Tibial nerve (tissue), 4 donors: ENCODE measurements at regions not wholly inside any gene's neighbourhood (a gene's known extent, or its start where the extent isn't known, plus 50 kb on each side); places are given as distances from the start of the nearest gene placed in this dataset.

Source experiments
- DNase-seq, 2 donors: peaks; one replicate each; pipeline ENCODE4 v3.0.0-alpha.2; 2019; ENCODE audit warnings: low spot score in 2 of 2
- H3K27ac ChIP-seq, 4 donors: fragments of 200-600 bp; sonication (generic) in 3 of 4; one replicate each; pipeline ENCODE4 v1.5.1; 2017 to 2019; ENCODE audit warnings: mild to moderate bottlenecking in 1 of 4
- H3K27me3 ChIP-seq, 2 donors: fragments of 200-600 bp; sonication (generic) in 1 of 2; one replicate each; pipeline versions ENCODE4 v1.5.1 to v1.6.0; 2017 to 2019
- H3K36me3 ChIP-seq, 3 donors: fragments of 200-600 bp; sonication (generic); one replicate each; pipeline ENCODE4 v1.5.1; 2018 to 2019
- H3K4me1 ChIP-seq, 4 donors: fragments of 200-600 bp; sonication (generic) in 3 of 4; one replicate each; pipeline ENCODE4 v1.5.1; 2017 to 2019
- H3K4me3 ChIP-seq, 4 donors: fragments of 200-600 bp; sonication (generic) in 3 of 4; one replicate each; pipeline ENCODE4 v1.5.1; 2017 to 2019; ENCODE audit warnings: mild to moderate bottlenecking in 1 of 4, moderate library complexity in 1 of 4
- H3K9me3 ChIP-seq, 4 donors: fragments of 200-600 bp; sonication (generic) in 3 of 4; one replicate each; pipeline ENCODE4 v1.5.1; 2017 to 2019
- EP300 ChIP-seq, 2 donors: sonication (generic); formaldehyde crosslinking; IDR thresholded peaks; one replicate each; pipeline ENCODE4 v1.6.1; 2017; ENCODE audit warnings: antibody characterized with exemption in 2 of 2, mild to moderate bottlenecking in 1 of 2
- POLR2A ChIP-seq, 2 donors: fragments of 450-650 bp; IDR thresholded peaks; one replicate each; pipeline ENCODE4 v1.6.1; 2017; ENCODE audit warnings: antibody characterized with exemption in 2 of 2, mild to moderate bottlenecking in 2 of 2, moderate library complexity in 2 of 2
- WGBS, 2 donors: methylation state at CpG; one replicate each; pipeline ENCODE4 v1.1.5; 2018; 5-methylcytosine and 5-hydroxymethylcytosine counted together
- TF ChIP-seq, protein P1 (sequence below), 5 experiments: fragments of 200-600 bp in 3 of 5; fragments of 450-650 bp in 2 of 5; sonication (generic) in 3 of 5; IDR thresholded peaks; one replicate each; pipeline ENCODE4 v1.5.1; 2016 to 2019; ENCODE audit warnings: antibody characterized with exemption in 5 of 5, mild to moderate bottlenecking in 3 of 5, moderate library complexity in 2 of 5

DNA sequence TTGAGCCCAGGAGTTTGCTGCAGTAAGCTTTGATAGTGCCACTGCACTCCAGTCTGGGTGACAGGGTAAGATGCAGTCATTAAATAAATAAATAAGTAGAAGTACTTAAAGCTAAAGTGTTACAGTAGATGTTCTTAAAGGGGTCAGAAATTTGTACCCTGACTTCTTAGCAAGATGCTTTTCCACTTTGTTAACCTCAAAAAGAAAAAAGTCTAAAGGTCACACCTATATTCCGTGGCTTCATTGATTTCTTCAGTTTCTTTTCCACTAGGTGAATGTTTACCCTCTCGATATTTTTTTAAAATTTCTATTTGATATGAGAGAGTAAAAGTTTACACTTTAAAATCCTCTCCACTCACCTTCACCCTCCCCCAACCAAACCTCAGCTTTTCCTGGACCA, 64.3 kb upstream of the PLEKHA5 start:
- no peaks in the 10 kb centered on the region for H3K4me1 ChIP-seq
- DNase-seq, result no peak
- H3K27me3 ChIP-seq, result no peaks in the 10 kb centered on the region
- H3K36me3 ChIP-seq, result no peaks in the 10 kb centered on the region
- H3K9me3 ChIP-seq, result no peaks in the 10 kb centered on the region
- TF ChIP-seq EP300 (IDR thresholded peaks at IDR 0.05), result no peak
- no peak for TF ChIP-seq POLR2A (IDR thresholded peaks at IDR 0.05)
- TF ChIP-seq, protein P1, sequence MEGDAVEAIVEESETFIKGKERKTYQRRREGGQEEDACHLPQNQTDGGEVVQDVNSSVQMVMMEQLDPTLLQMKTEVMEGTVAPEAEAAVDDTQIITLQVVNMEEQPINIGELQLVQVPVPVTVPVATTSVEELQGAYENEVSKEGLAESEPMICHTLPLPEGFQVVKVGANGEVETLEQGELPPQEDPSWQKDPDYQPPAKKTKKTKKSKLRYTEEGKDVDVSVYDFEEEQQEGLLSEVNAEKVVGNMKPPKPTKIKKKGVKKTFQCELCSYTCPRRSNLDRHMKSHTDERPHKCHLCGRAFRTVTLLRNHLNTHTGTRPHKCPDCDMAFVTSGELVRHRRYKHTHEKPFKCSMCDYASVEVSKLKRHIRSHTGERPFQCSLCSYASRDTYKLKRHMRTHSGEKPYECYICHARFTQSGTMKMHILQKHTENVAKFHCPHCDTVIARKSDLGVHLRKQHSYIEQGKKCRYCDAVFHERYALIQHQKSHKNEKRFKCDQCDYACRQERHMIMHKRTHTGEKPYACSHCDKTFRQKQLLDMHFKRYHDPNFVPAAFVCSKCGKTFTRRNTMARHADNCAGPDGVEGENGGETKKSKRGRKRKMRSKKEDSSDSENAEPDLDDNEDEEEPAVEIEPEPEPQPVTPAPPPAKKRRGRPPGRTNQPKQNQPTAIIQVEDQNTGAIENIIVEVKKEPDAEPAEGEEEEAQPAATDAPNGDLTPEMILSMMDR (IDR thresholded peaks at IDR 0.05), result no peak
- no peak overlapping the region for H3K27ac ChIP-seq
- 92 to 97% methylated on average over 2 of the region's 2 CpGs for WGBS, 2 donors
- H3K4me3 ChIP-seq, result no peak overlapping the region

DNA sequence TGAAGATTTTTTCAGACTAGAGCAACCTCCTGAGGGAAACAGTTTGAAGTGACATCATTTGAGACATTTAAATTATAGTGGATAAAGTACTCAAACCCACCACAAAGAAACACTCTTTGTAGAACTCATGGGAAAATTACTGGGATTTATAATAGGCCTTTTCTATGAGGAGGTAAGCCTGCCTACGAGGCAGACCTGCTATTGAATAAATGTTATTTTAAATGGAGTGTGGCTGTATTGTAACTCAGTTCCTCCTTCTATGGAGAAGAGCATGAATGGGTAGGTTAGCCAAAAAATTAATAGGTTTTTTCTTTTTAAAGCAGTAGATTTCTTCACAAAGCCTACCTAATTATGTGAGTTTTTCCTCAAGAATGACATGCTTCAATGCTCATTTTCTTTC, 63.7 kb upstream of the PLEKHA5 start:
- TF ChIP-seq, protein P1 (IDR thresholded peaks at IDR 0.05), result no peak
- TF ChIP-seq POLR2A (IDR thresholded peaks at IDR 0.05) (no peak), EP300 (IDR thresholded peaks at IDR 0.05) (no peak)
- DNase-seq, result no peak
- Histone ChIP-seq H3K36me3 (no peaks in the 10 kb centered on the region), H3K4me3 (no peak overlapping the region), H3K27me3 (no peaks in the 10 kb centered on the region), H3K4me1 (no peaks in the 10 kb centered on the region), H3K9me3 (no peaks in the 10 kb centered on the region), H3K27ac (no peak overlapping the region)
- WGBS, 2 donors, result 48 to 54% methylated on average over 1 of the region's 1 CpG

GRCh38 chr12:19066475-19067001, 63.0 kb upstream of the PLEKHA5 start:
- Histone ChIP-seq H3K36me3 (no peaks in the 10 kb centered on the region), H3K27ac (no peak overlapping the region), H3K4me1 (no peaks in the 10 kb centered on the region), H3K4me3 (no peak overlapping the region), H3K9me3 (no peaks in the 10 kb centered on the region), H3K27me3 (no peaks in the 10 kb centered on the region)
- no peak for TF ChIP-seq POLR2A (IDR thresholded peaks at IDR 0.05)
- 32 to 38% methylated on average over 3 of the region's 3 CpGs for WGBS, 2 donors
- DNase-seq, result no peak

GRCh38 chr12:19068137-19068536, 61.4 kb upstream of the PLEKHA5 start:
- TF ChIP-seq EP300 (IDR thresholded peaks at IDR 0.05), result no peak
- TF ChIP-seq, protein P1 (IDR thresholded peaks at IDR 0.05), result no peak
- Histone ChIP-seq H3K4me1 (no peaks in the 10 kb centered on the region), H3K9me3 (no peaks in the 10 kb centered on the region), H3K27ac (no peak overlapping the region), H3K36me3 (no peaks in the 10 kb centered on the region), H3K4me3 (no peak overlapping the region), H3K27me3 (no peaks in the 10 kb centered on the region)
- no peak for DNase-seq
- 43% methylated on average over 1 of the region's 1 CpG for WGBS, 2 donors

DNA sequence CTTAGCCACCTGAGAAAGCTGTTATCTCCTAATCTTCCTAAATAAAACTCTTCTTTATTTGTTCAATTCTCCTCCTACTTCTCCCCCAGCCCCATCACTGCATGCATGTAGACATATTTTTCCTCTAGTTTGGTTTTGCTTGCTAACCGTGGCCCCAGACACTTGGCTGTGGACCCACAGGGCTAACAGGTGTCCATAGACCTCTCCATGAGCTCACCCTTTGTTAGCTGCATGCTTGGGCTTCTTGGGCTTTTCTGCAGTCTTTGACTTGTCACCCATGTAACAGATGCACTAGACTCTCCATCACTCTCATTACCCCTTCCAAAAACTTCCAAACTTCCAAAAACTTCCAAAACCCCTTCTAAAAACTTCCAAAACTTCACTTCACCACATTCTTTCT, 59.2 kb upstream of the PLEKHA5 start:
- Histone ChIP-seq H3K36me3 (no peaks in the 10 kb centered on the region), H3K27ac (no peak overlapping the region), H3K27me3 (no peaks in the 10 kb centered on the region), H3K4me3 (no peak overlapping the region), H3K9me3 (no peaks in the 10 kb centered on the region), H3K4me1 (no peaks in the 10 kb centered on the region)
- TF ChIP-seq, protein P1 (IDR thresholded peaks at IDR 0.05), result no peak
- no peak for TF ChIP-seq EP300 (IDR thresholded peaks at IDR 0.05)
- no peak for TF ChIP-seq POLR2A (IDR thresholded peaks at IDR 0.05)
- 76 to 83% methylated on average over 1 of the region's 1 CpG for WGBS, 2 donors
- no peak for DNase-seq

DNA sequence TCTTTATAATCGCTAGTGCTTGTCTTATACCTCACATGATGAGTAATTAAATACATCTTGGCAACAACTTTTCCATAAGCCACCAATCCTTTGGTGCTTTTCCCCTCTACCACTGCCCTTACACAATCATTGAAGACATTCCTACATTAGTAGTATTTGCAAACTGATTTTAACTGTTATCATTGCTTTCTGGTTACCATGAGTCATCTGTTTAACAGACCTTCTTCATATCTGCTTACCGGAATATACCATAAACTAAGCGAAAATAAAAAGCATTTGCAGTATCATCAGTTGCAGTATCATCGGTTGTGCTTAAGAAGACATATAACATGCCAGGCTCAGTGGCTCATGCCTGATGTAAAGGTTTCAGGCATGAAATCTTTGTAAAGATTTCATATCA, 54.8 kb upstream of the PLEKHA5 start:
- TF ChIP-seq, protein P1 (IDR thresholded peaks at IDR 0.05), result no peak
- no peak for TF ChIP-seq POLR2A (IDR thresholded peaks at IDR 0.05)
- no peak for TF ChIP-seq EP300 (IDR thresholded peaks at IDR 0.05)
- Histone ChIP-seq H3K9me3 (no peaks in the 10 kb centered on the region), H3K36me3 (no peaks in the 10 kb centered on the region), H3K27me3 (no peaks in the 10 kb centered on the region), H3K27ac (no peak overlapping the region), H3K4me3 (no peak overlapping the region), H3K4me1 (no peaks in the 10 kb centered on the region)
- WGBS, 2 donors, result 72 to 85% methylated on average over 4 of the region's 4 CpGs
- no peak for DNase-seq
